Pons (tissue), 1 donor: ENCODE measurements at regions not wholly inside any gene's neighbourhood (a gene's known extent, or its start where the extent isn't known, plus 50 kb on each side); places are given as distances from the start of the nearest gene placed in this dataset.
A peak's percentile ranks its signal among the peaks of the same experiment; 100 is the strongest.
"Not testable (repeated sequence)": the region's sequence is repeated elsewhere in the genome, so short reads cannot be mapped to it uniquely, and the experiment has no call there.

Experiments
- DNase-seq: peaks from one replicate; pipeline ENCODE4 v3.0.0-alpha.2; 2016; ENCODE audit warnings: low spot score

DNA sequence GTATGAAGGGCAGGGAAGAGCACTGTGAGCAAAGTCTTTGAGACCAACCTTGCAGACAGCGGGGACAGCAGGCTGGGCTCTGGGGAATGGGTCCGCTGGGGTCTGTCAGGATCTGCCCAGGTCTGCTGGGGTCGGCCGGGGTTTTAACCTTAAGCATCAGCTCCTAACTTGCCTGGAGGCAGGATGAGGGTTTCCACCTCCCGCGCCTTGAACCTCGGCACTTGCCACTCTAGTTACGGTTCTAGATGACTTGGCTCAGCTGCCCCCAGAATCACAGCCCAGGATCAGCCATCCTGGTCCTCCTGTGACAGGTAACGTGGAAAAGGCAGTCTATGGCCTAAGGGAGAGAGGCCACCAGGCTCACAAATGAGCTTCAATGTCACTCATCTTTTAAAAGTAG is 50.4 kb upstream of the CACUL1 start:
- DNase-seq, result no peak

- DNase-seq, result no peak
Observed at GRCh38 chr10:118807512-118808305, 52.9 kb upstream of the CACUL1 start.

- no peak for DNase-seq
Observed at GRCh38 chr10:118808601-118809356, 54.0 kb upstream of the CACUL1 start.

- no peak for DNase-seq
Observed at GRCh38 chr10:118809357-118810220, 54.8 kb upstream of the CACUL1 start.

- no peak for DNase-seq
Observed at GRCh38 chr10:118810796-118811505, 56.2 kb upstream of the CACUL1 start.

GRCh38 chr10:118811675-118812392 is 57.1 kb upstream of the CACUL1 start:
- no peak for DNase-seq

DNA sequence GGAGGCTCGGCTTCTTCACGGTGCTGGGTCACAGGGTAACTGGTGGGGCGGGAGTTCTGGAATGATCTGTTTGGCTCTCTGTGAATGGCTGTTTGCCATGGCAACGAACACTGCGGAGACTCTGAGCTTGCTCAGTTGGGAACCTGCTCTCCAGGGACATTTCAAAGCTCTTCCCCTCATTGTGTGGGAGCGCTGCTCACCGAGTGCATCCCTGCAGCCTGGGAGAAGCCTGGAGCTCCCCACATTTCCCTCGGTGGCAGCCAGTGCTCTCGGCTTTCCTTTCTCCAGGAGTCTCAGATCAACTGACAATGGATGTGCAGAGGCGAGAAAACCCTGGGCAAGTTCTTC is 57.6 kb upstream of the CACUL1 start:
- no peak for DNase-seq

- DNase-seq, result not testable (repeated sequence)
Observed at GRCh38 chr10:118813001-118813400, 58.2 kb upstream of the CACUL1 start.

DNA sequence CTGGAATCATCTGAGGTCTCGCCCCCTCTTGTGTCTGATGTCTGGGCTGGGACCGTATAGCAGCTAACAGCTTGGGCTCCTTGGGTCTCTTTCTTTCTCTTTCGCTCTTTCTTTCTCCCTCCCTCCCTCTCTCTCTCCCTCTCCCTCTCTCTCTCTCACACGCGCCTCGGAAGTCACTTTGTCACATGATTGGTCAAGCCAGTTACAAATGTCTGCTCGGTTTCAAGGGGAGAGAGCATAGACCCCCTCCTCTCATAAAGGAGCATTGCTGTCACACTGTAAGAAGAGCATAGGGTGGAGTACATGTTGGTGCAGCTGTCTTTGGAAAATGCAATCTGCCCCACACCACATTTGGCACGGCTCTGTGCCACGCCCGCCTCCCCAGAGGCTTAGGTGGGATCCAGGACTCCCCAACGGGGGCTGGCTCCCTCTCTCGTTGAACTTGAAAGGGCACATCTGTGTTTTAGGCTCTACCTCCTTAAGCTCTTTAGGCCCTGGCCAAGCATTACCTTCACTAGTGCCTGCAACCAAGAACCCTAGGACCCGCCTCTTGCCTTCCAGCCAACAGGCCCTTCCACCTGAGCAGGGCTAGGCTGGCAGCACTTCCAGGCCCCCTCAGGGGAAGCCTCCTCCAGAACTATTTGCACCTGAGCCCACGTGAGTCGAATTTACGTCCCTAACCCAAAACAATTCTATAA is 61.9 kb upstream of the CACUL1 start:
- no peak for DNase-seq

GRCh38 chr10:118817328-118818068 is 62.7 kb upstream of the CACUL1 start:
- DNase-seq, result no peak

DNA sequence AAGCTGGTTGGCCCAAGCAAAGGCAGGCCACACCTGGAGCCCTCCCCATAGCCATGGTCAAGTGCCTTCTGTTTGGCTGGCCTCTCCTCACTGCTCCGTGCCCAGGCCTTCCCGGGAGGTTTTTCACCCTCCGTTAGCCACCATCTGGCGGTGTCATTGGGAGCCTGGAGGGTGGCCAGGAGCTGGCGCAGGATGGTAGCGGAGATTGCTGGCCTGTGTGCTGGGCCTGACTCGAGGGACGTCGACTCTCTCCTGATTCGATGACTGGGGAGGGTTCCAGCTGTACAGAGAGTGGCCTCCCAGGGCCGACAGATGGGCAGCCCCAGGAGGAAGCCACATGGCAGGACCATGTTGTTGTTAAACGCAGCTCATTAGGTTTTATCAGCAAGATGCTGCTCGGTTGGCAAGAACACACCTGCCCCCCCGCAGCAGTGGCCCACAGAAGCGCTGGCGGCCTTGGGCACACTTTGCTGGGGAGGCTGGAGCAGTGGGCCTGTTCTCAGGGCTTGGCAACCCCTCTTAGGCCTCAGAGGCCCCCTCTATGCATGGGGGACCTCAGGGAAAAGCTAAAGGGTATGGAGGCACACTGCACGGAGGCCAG is 64.0 kb upstream of the CACUL1 start:
- peak; percentile 18 for DNase-seq

DNA sequence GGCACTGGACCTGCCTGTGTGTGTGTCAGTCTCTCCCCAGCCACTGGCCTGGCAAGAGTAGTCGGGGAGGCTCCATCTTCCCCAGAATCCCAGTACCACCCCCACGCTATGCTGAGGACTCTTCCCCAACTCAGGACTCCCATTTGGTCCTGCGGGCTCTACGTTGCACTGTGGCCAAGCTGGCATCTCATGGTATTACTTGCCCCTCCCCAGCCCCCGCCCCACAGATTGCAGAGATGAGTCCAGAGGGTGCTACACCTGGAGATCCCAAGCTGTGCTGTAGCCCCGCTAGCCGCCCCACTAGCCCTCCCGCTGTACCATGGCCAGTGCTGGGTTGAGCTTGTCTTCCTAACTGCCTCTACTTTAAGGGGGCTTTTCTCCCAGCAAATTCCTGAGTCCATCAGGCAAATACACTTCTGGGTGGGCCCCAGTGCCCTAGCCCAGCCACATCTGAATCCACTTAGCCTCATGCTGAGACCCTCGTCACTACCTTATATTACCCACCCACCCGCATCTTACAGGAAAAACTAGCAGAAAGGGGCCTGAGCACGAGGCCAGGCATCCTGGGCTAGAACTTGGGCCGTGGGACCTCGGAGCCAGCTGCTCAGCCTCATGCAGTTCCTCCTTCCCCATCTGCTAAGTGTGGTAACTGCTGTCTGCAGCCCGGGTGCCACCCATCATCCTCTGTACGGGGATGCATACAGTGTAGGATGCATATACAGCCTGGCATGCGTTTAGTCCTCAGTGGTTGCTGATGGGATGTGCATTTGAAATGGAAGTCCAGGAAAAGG is 65.8 kb upstream of the CACUL1 start:
- no peak for DNase-seq

DNA sequence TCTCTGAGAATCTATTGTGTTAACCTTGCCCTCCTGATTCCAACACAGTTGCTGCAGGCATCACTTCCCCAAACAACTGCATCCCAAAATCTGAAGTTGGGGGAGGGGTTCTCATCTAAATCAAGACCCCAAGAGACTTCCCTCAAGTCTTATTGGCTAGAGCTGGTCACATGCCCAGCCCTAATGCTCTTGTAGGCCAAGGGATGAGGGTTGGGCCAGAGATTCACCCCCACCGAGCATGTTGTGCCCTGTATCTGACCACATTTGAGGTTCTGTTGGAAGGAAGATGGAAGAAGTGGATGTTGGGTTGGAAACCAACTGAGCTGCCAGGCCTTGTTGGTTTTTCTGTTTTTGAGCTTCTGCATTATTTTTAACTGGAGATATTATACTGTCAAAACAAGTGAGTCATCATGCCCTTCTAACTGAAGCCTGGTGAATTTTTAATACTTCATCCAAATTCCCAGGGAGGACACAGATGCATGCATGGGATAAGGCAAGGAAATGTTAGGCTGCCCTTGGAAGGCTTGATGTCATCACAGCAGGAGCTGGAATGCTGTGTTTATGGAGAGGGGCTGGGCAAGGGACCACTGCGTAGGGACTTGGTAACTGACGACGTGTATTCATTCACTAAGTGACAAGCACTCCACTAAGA is 68.6 kb upstream of the CACUL1 start:
- no peak for DNase-seq

DNA sequence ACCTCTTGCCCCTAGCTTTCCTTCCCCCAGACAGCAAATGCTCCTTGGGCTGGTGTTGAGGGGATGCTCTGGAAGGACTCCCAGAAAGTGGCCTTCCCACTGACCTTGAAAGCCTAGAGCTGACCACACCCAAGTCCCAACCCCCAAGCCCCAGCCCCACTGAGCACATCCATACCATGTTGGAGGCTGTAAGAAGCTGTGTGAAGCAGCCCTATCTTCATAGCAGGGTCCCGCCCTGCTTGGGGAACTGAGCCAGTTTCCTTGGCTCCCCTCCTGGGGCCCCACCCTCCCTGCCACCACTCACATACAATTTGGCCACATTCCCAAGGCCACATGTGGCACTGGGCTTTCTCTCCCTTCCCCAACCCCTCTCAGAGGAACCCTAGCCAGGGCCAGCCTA is 72.3 kb upstream of the CACUL1 start:
- no peak for DNase-seq

- DNase-seq, result no peak
Observed at GRCh38 chr10:118827466-118828155, 72.8 kb upstream of the CACUL1 start.

DNA sequence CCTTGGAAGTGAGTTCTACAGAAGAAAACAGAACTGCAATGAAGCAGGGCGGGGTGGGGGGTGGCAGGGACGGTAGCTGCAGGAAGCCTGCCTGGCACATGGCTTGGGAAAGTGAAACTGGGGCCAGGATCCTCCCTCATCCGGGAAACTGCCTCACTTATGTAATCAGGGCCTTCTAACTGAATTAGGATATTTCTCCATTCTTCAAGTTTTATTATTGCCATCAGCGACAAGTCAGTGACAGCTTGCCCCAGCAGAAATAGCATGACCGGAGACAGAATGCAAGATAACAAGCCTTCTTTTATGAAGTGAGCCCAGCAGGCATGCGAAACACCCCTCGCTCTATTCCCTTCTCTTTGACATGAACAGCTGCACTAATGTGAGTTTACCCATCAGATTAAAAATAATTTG is 77.5 kb upstream of the CACUL1 start:
- DNase-seq, result peak; percentile 29

DNA sequence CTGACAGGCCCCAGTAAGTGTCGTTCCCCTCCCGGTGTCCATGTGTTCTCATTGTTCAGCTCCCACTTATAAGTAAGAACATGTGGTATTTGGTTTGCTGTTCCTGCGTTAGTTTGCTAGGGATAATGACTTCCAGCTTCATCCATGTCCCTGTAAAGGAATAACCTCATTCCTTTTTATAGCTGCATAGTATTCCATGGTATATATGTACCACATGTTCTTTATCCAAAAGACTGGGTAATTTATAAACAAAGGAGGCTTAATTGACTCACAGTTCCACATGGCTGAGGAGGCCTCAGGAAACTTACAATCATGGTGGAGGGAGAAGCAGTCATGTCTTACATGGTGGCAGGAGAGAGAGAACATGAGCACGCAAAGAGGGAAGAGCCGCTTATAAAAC is 79.6 kb upstream of the CACUL1 start:
- DNase-seq, result not testable (repeated sequence)
